Endothelial cell of umbilical vein (primary cell): ENCODE measurements at regions not wholly inside any gene's neighbourhood (a gene's known extent, or its start where the extent isn't known, plus 50 kb on each side); places are given as distances from the start of the nearest gene placed in this dataset.

Experiments
- BruUV-seq: library from RNA; stranded (reverse); fragments of 400-500 nt; replicated peaks from 2 replicates; lab custom pipeline; 2021; lab: Mats Ljungman, UMichigan
- CTCF ChIA-PET: fragments of 300-600, 350-600 bp; sonication (Branson Sonifier 250); formaldehyde crosslinking; loops from one replicate; lab custom pipeline; 2021; ENCODE audit warnings: antibody characterized with exemption, inconsistent platforms; lab: Charles Lee
- POLR2A ChIA-PET: fragments of 300-600, 350-600 bp; sonication (Branson Sonifier 250); formaldehyde crosslinking; loops from one replicate; lab custom pipeline; 2021; ENCODE audit warnings: antibody characterized with exemption, inconsistent platforms; lab: Charles Lee
- DNase-seq: peaks from one replicate; pipeline ENCODE4 v3.0.0-alpha.2; 2011; ENCODE audit warnings: low read depth, low spot score
- FAIRE-seq: peaks from 2 replicates; lab custom pipeline; 2011; peaks lifted over from hg19 to GRCh38; lab: Jason Lieb, UNC
- H2AFZ ChIP-seq: 2 replicates; pipeline ENCODE4 v1.6.0; 2012; ENCODE audit warnings: low read depth, low read length, control low read depth, inconsistent platforms
- H3K27ac ChIP-seq: 2 replicates; pipeline ENCODE4 v1.5.1; 2011; ENCODE audit warnings: low read depth, mild to moderate bottlenecking, control low read depth, low read length, moderate library complexity; ENCODE audit not compliant: insufficient read depth
- H3K27me3 ChIP-seq, 2 experiments: 2 replicates each; pipeline versions ENCODE4 v1.6.0 to v1.6.1; 2011; ENCODE audit warnings: low read length in 2 of 2, mixed read lengths in 1 of 2; ENCODE audit not compliant: control insufficient read depth in 2 of 2, insufficient read depth in 2 of 2
- H3K36me3 ChIP-seq, 2 experiments: 2 replicates in 1 of 2; 3 replicates in 1 of 2; pipeline ENCODE4 v1.5.1; 2011; ENCODE audit warnings: low read length in 2 of 2, mild to moderate bottlenecking in 1 of 2, moderate library complexity in 1 of 2; ENCODE audit not compliant: control insufficient read depth in 2 of 2, insufficient read depth in 2 of 2; ENCODE audit errors: extremely low read depth in 1 of 2
- H3K4me1 ChIP-seq: 3 replicates; pipeline ENCODE4 v1.5.1; 2011; ENCODE audit warnings: mild to moderate bottlenecking, low read length; ENCODE audit not compliant: control insufficient read depth, insufficient read depth; ENCODE audit errors: extremely low read depth
- H3K4me2 ChIP-seq: 2 replicates; pipeline ENCODE4 v1.6.1; 2011; ENCODE audit warnings: low read length, control low read depth, mixed read lengths; ENCODE audit not compliant: insufficient read depth
- H3K4me3 ChIP-seq, 3 experiments: fragments of 200-600 bp in 1 of 3; sonication (generic), shearing (Covaris generic) in 1 of 3; replicated peaks in 1 of 3; 2 replicates each; pipeline ENCODE4 v1.5.1; 2011 to 2016; ENCODE audit warnings: control low read depth in 3 of 3, low read length in 3 of 3, mild to moderate bottlenecking in 2 of 3, inconsistent platforms in 1 of 3, low read depth in 1 of 3, moderate library complexity in 1 of 3; ENCODE audit not compliant: insufficient read depth in 1 of 3
- H3K79me2 ChIP-seq: 2 replicates; pipeline ENCODE4 v1.6.0; 2012; ENCODE audit warnings: low read length, inconsistent platforms; ENCODE audit not compliant: control insufficient read depth, insufficient read depth
- H3K9ac ChIP-seq: replicated peaks from 2 replicates; pipeline ENCODE3; 2011; ENCODE audit warnings: low read length, control low read depth; ENCODE audit not compliant: insufficient read depth; ENCODE audit errors: extremely low read depth
- H3K9me1 ChIP-seq: replicated peaks from 3 replicates; pipeline ENCODE4 v1.6.0; 2011; ENCODE audit warnings: mild to moderate bottlenecking, low read length; ENCODE audit not compliant: control insufficient read depth, insufficient read depth; ENCODE audit errors: extremely low read depth
- H3K9me3 ChIP-seq: replicated peaks from 2 replicates; pipeline ENCODE4 v1.5.1; 2012; ENCODE audit warnings: low read length, inconsistent platforms; ENCODE audit not compliant: control insufficient read depth, insufficient read depth
- H4K20me1 ChIP-seq: replicated peaks from 2 replicates; pipeline ENCODE3; 2011; ENCODE audit warnings: mild to moderate bottlenecking, low read length; ENCODE audit not compliant: control insufficient read depth, insufficient read depth; ENCODE audit errors: extremely low read depth
- EZH2 ChIP-seq: IDR thresholded peaks from 2 replicates; pipeline ENCODE4 v1.6.1; 2012; ENCODE audit warnings: borderline replicate concordance, low read depth, mild to moderate bottlenecking, moderate library complexity, low read length, inconsistent platforms; ENCODE audit not compliant: severe bottlenecking
- FOS ChIP-seq: IDR thresholded peaks from 2 replicates; pipeline ENCODE4 v1.6.1; 2011; ENCODE audit warnings: mild to moderate bottlenecking, low read length, moderate library complexity, borderline replicate concordance; ENCODE audit not compliant: insufficient read depth
- GATA2 ChIP-seq: IDR thresholded peaks from 2 replicates; pipeline ENCODE4 v1.7.0; 2011; ENCODE audit warnings: low read depth, mild to moderate bottlenecking, moderate library complexity, mixed read lengths, low read length; ENCODE audit not compliant: insufficient read length, insufficient read depth
- JUN ChIP-seq: IDR thresholded peaks from 2 replicates; pipeline ENCODE4 v1.6.1; 2011; ENCODE audit warnings: borderline replicate concordance, low read depth; ENCODE audit not compliant: insufficient read length, insufficient read depth
- MYC ChIP-seq: IDR thresholded peaks from one replicate; pipeline ENCODE4 v1.6.1; 2011; ENCODE audit warnings: mild to moderate bottlenecking, low read depth, low read length
- POLR2A ChIP-seq: IDR thresholded peaks from 2 replicates; pipeline ENCODE4 v1.6.1; 2012; ENCODE audit warnings: low read depth, mild to moderate bottlenecking, control low read depth, low read length
- POLR2AphosphoS5 ChIP-seq: IDR thresholded peaks from 2 replicates; pipeline ENCODE4 v1.6.1; 2012; ENCODE audit warnings: low read depth, mild to moderate bottlenecking, control low read depth, low read length, moderate library complexity; ENCODE audit not compliant: insufficient read depth
- dilution Hi-C: fragments of 300-500 bp; cut with MboI; formaldehyde crosslinking; loops from one replicate; pipeline ENCODE4 v1.15.0; 2019; ENCODE audit warnings: low sequenced_read_pairs; ENCODE audit not compliant: extremely low pct_ligation_motif_present
- intact Hi-C: fragments of 100-400 bp; cut with micrococcal nuclease; formaldehyde crosslinking; loops from one replicate; pipeline ENCODE4 v1.10.0; 2022
- TF ChIP-seq, protein P1 (sequence below), 2 donors: IDR thresholded peaks; 1 replicate in 1 of 2; 2 replicates in 1 of 2; pipeline ENCODE4 v1.5.1; 2011; ENCODE audit warnings: low read length in 2 of 2, mild to moderate bottlenecking in 2 of 2, moderate library complexity in 2 of 2, control low read depth in 1 of 2, inconsistent platforms in 1 of 2, low read depth in 1 of 2; ENCODE audit not compliant: insufficient read depth in 1 of 2; ENCODE audit errors: extremely low read depth in 1 of 2
- TF ChIP-seq, protein P2 (sequence below): IDR thresholded peaks from 2 replicates; pipeline ENCODE4 v1.6.1; 2011; ENCODE audit not compliant: insufficient read depth, insufficient read length

DNA sequence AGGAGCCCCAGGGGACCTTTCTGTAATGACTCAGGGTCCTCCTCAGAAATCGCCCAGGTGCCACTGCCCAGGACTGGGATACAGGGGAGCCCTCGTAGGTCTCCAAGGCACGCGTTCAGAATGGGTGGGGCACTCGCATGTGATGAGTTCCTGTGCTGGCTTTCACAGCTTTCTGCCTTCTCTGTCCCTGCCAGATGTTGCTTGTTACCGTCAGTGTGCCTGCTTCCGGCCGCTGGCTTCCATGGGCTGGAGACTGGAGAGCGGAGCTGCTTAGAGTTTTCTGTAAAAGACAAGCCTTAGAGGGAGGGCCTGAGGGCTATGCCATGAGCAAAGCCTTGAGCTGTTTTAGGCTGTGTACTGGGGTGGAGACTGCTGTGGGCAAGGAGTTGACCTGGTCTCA is 75.0 kb upstream of the SLC24A4 start:
- Histone ChIP-seq H3K4me1 (no peaks in the 10 kb centered on the region), H3K9me1 (no peaks in the 10 kb centered on the region), H3K9ac (no peak overlapping the region), H3K36me3 (no peaks in the 10 kb centered on the region), H3K4me2 (no peak overlapping the region), H3K27me3 (no peaks in the 10 kb centered on the region), H3K27ac (no peak overlapping the region), H3K79me2 (no peaks in the 10 kb centered on the region), H3K4me3 (no peak overlapping the region), H3K9me3 (no peaks in the 10 kb centered on the region), H4K20me1 (no peaks in the 10 kb centered on the region), H2AFZ (no peak overlapping the region)
- no TSS peak for BruUV-seq
- dilution Hi-C loops (no loop called here), intact Hi-C loops (no loop called here)
- ChIA-PET POLR2A (interaction anchor here (0.6 kb wide), 1 partner anchor 35 kb away, joined by 4 read pairs; no protein-coding TSS in a partner anchor), CTCF (interaction anchor here (0.6 kb wide), 1 partner anchor 268 kb away, joined by 3 read pairs; no protein-coding TSS in a partner anchor)
- FAIRE-seq (no peak), DNase-seq (no peak)
- TF ChIP-seq POLR2A: no peak
- TF ChIP-seq POLR2AphosphoS5: no peak
- TF ChIP-seq GATA2: no peak
- TF ChIP-seq FOS: no peak
- TF ChIP-seq, protein P1, sequence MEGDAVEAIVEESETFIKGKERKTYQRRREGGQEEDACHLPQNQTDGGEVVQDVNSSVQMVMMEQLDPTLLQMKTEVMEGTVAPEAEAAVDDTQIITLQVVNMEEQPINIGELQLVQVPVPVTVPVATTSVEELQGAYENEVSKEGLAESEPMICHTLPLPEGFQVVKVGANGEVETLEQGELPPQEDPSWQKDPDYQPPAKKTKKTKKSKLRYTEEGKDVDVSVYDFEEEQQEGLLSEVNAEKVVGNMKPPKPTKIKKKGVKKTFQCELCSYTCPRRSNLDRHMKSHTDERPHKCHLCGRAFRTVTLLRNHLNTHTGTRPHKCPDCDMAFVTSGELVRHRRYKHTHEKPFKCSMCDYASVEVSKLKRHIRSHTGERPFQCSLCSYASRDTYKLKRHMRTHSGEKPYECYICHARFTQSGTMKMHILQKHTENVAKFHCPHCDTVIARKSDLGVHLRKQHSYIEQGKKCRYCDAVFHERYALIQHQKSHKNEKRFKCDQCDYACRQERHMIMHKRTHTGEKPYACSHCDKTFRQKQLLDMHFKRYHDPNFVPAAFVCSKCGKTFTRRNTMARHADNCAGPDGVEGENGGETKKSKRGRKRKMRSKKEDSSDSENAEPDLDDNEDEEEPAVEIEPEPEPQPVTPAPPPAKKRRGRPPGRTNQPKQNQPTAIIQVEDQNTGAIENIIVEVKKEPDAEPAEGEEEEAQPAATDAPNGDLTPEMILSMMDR (IDR thresholded peaks at IDR 0.05; ENCODE audit: extremely low read depth in 1 of 2, insufficient read depth in 1 of 2, low read depth in 1 of 2, low read length in 2 of 2): no peak
- no peak for TF ChIP-seq EZH2
- TF ChIP-seq, protein P2, sequence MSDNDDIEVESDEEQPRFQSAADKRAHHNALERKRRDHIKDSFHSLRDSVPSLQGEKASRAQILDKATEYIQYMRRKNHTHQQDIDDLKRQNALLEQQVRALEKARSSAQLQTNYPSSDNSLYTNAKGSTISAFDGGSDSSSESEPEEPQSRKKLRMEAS: no peak
- no peak for TF ChIP-seq JUN
- no peak for TF ChIP-seq MYC
